ENCODE measurements at regions not wholly inside any gene's neighbourhood (a gene's known extent, or its start where the extent isn't known, plus 50 kb on each side); places are given as distances from the start of the nearest gene placed in this dataset.

DNA sequence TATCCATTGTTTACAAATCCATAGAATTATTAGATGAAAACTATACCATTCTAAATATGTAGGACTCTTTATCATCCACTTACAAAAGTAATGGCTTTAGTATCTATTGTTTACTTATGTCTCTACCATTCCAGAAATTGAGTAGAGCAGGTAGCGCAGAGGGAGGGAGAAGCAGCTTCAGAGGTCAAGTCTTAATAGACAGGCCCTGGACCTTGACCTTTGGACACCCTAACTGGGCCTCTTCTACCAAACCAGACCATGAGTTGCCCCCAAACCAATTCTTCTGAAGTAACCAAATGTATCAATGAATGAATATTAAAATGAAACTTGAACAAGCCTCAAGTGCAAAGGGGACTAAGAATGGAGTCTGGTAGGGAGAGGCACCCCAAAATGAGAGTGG, 124.9 kb upstream of the ANKRD55 start:
- TF ChIP-seq, protein P1, sequence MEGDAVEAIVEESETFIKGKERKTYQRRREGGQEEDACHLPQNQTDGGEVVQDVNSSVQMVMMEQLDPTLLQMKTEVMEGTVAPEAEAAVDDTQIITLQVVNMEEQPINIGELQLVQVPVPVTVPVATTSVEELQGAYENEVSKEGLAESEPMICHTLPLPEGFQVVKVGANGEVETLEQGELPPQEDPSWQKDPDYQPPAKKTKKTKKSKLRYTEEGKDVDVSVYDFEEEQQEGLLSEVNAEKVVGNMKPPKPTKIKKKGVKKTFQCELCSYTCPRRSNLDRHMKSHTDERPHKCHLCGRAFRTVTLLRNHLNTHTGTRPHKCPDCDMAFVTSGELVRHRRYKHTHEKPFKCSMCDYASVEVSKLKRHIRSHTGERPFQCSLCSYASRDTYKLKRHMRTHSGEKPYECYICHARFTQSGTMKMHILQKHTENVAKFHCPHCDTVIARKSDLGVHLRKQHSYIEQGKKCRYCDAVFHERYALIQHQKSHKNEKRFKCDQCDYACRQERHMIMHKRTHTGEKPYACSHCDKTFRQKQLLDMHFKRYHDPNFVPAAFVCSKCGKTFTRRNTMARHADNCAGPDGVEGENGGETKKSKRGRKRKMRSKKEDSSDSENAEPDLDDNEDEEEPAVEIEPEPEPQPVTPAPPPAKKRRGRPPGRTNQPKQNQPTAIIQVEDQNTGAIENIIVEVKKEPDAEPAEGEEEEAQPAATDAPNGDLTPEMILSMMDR (conservative IDR thresholded peaks at IDR 0.05; ENCODE audit: low read length): no peak
- no peak for TF ChIP-seq EZH2phosphoT487 (IDR thresholded peaks at IDR 0.05; ENCODE audit: borderline replicate concordance)

Measured in Loucy (cell line).